ENCODE measurements at regions not wholly inside any gene's neighbourhood (a gene's known extent, or its start where the extent isn't known, plus 50 kb on each side); places are given as distances from the start of the nearest gene placed in this dataset.

- WGBS, 2 experiments (ENCODE audit: insufficient coverage in 1 of 2, insufficient read length in 1 of 2) = 86 to 88% methylated on average over 3 of the region's 3 CpGs
- no peak overlapping the region for H3K4me3 Mint-ChIP-seq
Observed at GRCh38 chr12:3417113-3417512, 73.9 kb upstream of the PRMT8 start.

DNA sequence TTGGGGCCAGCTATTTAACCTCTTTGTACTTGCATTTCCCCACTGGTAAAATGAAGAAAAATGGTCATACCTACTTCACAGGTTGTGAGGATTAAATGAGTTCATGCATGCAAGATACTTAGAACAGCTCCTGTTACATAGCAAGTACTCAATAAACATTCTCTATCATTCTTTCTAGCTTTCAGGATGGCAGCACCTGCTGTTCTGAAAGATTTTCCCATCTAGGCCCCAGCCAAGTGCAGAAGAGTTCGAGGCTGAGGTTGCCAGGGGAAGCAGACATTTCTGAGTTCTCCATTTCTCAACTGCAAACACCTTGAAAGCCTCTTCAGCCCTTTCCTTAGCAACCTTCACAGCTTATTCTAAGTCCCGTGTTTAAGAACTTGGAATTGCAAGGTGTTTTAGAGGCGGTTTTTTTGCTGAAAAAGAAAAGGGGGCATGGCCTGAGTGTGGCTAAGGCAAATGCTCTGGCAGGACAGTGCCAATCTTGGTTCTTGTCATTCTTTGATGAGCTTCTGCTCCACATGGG lies 73.0 kb upstream of the PRMT8 start:
- H3K27me3 Mint-ChIP-seq (ENCODE audit: insufficient read depth) = peaks cover 33% of the 10 kb centered on the region
- WGBS, 2 experiments (ENCODE audit: insufficient coverage in 1 of 2, insufficient read length in 1 of 2) = 89% methylated on average over 3 of the region's 3 CpGs
- no peaks in the 10 kb centered on the region for H3K27me3 ChIP-seq (ENCODE audit: control insufficient read depth, insufficient read depth, low read length, poor library complexity, severe bottlenecking)

More at GRCh38 chr12:3417113-3417512, 73.9 kb upstream of the PRMT8 start:
- no peak overlapping the region for H3K27ac Mint-ChIP-seq
- TF ChIP-seq, protein P1, sequence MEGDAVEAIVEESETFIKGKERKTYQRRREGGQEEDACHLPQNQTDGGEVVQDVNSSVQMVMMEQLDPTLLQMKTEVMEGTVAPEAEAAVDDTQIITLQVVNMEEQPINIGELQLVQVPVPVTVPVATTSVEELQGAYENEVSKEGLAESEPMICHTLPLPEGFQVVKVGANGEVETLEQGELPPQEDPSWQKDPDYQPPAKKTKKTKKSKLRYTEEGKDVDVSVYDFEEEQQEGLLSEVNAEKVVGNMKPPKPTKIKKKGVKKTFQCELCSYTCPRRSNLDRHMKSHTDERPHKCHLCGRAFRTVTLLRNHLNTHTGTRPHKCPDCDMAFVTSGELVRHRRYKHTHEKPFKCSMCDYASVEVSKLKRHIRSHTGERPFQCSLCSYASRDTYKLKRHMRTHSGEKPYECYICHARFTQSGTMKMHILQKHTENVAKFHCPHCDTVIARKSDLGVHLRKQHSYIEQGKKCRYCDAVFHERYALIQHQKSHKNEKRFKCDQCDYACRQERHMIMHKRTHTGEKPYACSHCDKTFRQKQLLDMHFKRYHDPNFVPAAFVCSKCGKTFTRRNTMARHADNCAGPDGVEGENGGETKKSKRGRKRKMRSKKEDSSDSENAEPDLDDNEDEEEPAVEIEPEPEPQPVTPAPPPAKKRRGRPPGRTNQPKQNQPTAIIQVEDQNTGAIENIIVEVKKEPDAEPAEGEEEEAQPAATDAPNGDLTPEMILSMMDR (conservative IDR thresholded peaks at IDR 0.05) = no peak
- H3K27me3 Mint-ChIP-seq (ENCODE audit: insufficient read depth) = peaks cover 25% of the 10 kb centered on the region
- H3K4me3 ChIP-seq (ENCODE audit: low read length) = no peak overlapping the region
- no peak overlapping the region for H3K9ac ChIP-seq (ENCODE audit: extremely low read depth, low read length, poor library complexity, severe bottlenecking)
- H3K36me3 Mint-ChIP-seq (ENCODE audit: low read depth) = peaks cover 1% of the 10 kb centered on the region
- no peaks in the 10 kb centered on the region for H3K4me1 ChIP-seq (ENCODE audit: control insufficient read depth, insufficient read depth, low read length)
- H3K36me3 ChIP-seq (ENCODE audit: control insufficient read depth, insufficient read depth, low read length) = no peaks in the 10 kb centered on the region
- peaks cover 14% of the 10 kb centered on the region for H3K9me3 Mint-ChIP-seq
- DNase-seq = no peak
- H3K9me3 ChIP-seq (ENCODE audit: control insufficient read depth, low read length) = no peaks in the 10 kb centered on the region
- H3K4me1 Mint-ChIP-seq = peaks cover 15% of the 10 kb centered on the region
- H3K27ac ChIP-seq (ENCODE audit: low read depth, low read length) = no peak overlapping the region
- no peaks in the 10 kb centered on the region for H3K27me3 ChIP-seq (ENCODE audit: control insufficient read depth, insufficient read depth, low read length, poor library complexity, severe bottlenecking)

GRCh38 chr12:3418609-3419390 lies 72.2 kb upstream of the PRMT8 start:
- H3K4me3 ChIP-seq (ENCODE audit: low read length) = no peak overlapping the region
- TF ChIP-seq, protein P1 (conservative IDR thresholded peaks at IDR 0.05) = no peak
- H3K9me3 ChIP-seq (ENCODE audit: control insufficient read depth, low read length) = no peaks in the 10 kb centered on the region
- H3K4me3 Mint-ChIP-seq = no peak overlapping the region
- H3K27me3 ChIP-seq (ENCODE audit: control insufficient read depth, insufficient read depth, low read length, poor library complexity, severe bottlenecking) = no peaks in the 10 kb centered on the region
- no peaks in the 10 kb centered on the region for H3K4me1 ChIP-seq (ENCODE audit: control insufficient read depth, insufficient read depth, low read length)
- H3K4me1 Mint-ChIP-seq = peaks cover 15% of the 10 kb centered on the region
- no peak overlapping the region for H3K9ac ChIP-seq (ENCODE audit: extremely low read depth, low read length, poor library complexity, severe bottlenecking)
- H3K27ac ChIP-seq (ENCODE audit: low read depth, low read length) = no peak overlapping the region
- H3K36me3 Mint-ChIP-seq (ENCODE audit: low read depth) = peaks cover 11% of the 10 kb centered on the region
- peaks cover 31% of the 10 kb centered on the region for H3K9me3 Mint-ChIP-seq
- peaks cover 39% of the 10 kb centered on the region for H3K27me3 Mint-ChIP-seq (ENCODE audit: insufficient read depth)
- peak; percentile 46 for DNase-seq
- H3K27ac Mint-ChIP-seq = no peak overlapping the region
- H3K36me3 ChIP-seq (ENCODE audit: control insufficient read depth, insufficient read depth, low read length) = no peaks in the 10 kb centered on the region
- 89 to 93% methylated on average over 6 to 11 of the region's 12 CpGs for WGBS, 2 experiments (ENCODE audit: insufficient coverage in 1 of 2, insufficient read length in 1 of 2)

More for the DNA sequence above, 73.0 kb upstream of the PRMT8 start:
- TF ChIP-seq, protein P1 (conservative IDR thresholded peaks at IDR 0.05) = no peak
- Histone ChIP-seq H3K4me3 (ENCODE audit: low read length) (no peak overlapping the region), H3K4me1 (ENCODE audit: control insufficient read depth, insufficient read depth, low read length) (no peaks in the 10 kb centered on the region), H3K9ac (ENCODE audit: extremely low read depth, low read length, poor library complexity, severe bottlenecking) (no peak overlapping the region), H3K9me3 (ENCODE audit: control insufficient read depth, low read length) (no peaks in the 10 kb centered on the region), H3K36me3 (ENCODE audit: control insufficient read depth, insufficient read depth, low read length) (no peaks in the 10 kb centered on the region), H3K27ac (ENCODE audit: low read depth, low read length) (no peak overlapping the region)
- peaks cover 9% of the 10 kb centered on the region for H3K36me3 Mint-ChIP-seq (ENCODE audit: low read depth)
- peaks cover 23% of the 10 kb centered on the region for H3K9me3 Mint-ChIP-seq
- peaks cover 15% of the 10 kb centered on the region for H3K4me1 Mint-ChIP-seq
- H3K27ac Mint-ChIP-seq = no peak overlapping the region
- DNase-seq = no peak
- H3K4me3 Mint-ChIP-seq = no peak overlapping the region
